CD4-positive, alpha-beta memory T cell (primary cell): ENCODE measurements at regions not wholly inside any gene's neighbourhood (a gene's known extent, or its start where the extent isn't known, plus 50 kb on each side); places are given as distances from the start of the nearest gene placed in this dataset.

Experiments
- CTCF ChIA-PET: fragments of 350-600 bp; sonication (Branson Sonifier 250); formaldehyde crosslinking; loops from one replicate; lab custom pipeline; 2021; ENCODE audit warnings: inconsistent platforms; ENCODE audit not compliant: partially characterized antibody; lab: Charles Lee
- POLR2A ChIA-PET: fragments of 350-600 bp; sonication (Branson Sonifier 250); formaldehyde crosslinking; loops from one replicate; lab custom pipeline; 2021; ENCODE audit not compliant: partially characterized antibody; lab: Charles Lee
- DNase-seq, 5 donors: peaks; one replicate each; pipeline versions ENCODE4 v3.0.0 to v3.0.0-alpha.2; 2020 to 2022; ENCODE audit warnings: mixed read lengths in 1 of 5
- H3K27ac ChIP-seq: one replicate; pipeline ENCODE4 v1.7.0; 2013; ENCODE audit warnings: low read depth, low read length
- H3K27me3 ChIP-seq: 2 replicates; pipeline ENCODE4 v1.7.0; 2013; ENCODE audit warnings: mild to moderate bottlenecking, low read length, moderate library complexity; ENCODE audit not compliant: insufficient read depth
- H3K36me3 ChIP-seq: 2 replicates; pipeline ENCODE4 v1.7.0; 2013; ENCODE audit warnings: mild to moderate bottlenecking, low read length, moderate library complexity; ENCODE audit not compliant: insufficient read depth
- H3K4me1 ChIP-seq: 2 replicates; pipeline ENCODE4 v1.7.0; 2013; ENCODE audit warnings: mild to moderate bottlenecking, low read length, moderate library complexity; ENCODE audit not compliant: insufficient read depth
- H3K4me3 ChIP-seq, 2 donors: one replicate each; pipeline ENCODE4 v1.7.0; 2013; ENCODE audit warnings: low read length in 2 of 2, mild to moderate bottlenecking in 1 of 2
- H3K9me3 ChIP-seq, 2 donors: one replicate each; pipeline ENCODE4 v1.7.0; 2013; ENCODE audit warnings: low read length in 2 of 2, control low read depth in 1 of 2; ENCODE audit not compliant: control insufficient read depth in 1 of 2
- H3K27ac Mint-ChIP-seq, 7 donors: one replicate each; pipeline ENCODE4 v1.8.0; 2020 to 2021; ENCODE audit warnings: mixed read lengths in 7 of 7, mild to moderate bottlenecking in 6 of 7, inconsistent platforms in 3 of 7, moderate library complexity in 3 of 7
- H3K27me3 Mint-ChIP-seq, 2 donors: one replicate each; pipeline ENCODE4 v1.8.0; 2020 to 2021; ENCODE audit warnings: mixed read lengths in 2 of 2
- H3K36me3 Mint-ChIP-seq, 2 donors: one replicate each; pipeline ENCODE4 v1.8.0; 2020 to 2021; ENCODE audit warnings: mixed read lengths in 2 of 2, inconsistent platforms in 1 of 2, mild to moderate bottlenecking in 1 of 2
- H3K4me1 Mint-ChIP-seq, 4 donors: one replicate each; pipeline ENCODE4 v1.8.0; 2020 to 2021; ENCODE audit warnings: mixed read lengths in 4 of 4, mild to moderate bottlenecking in 1 of 4
- H3K4me3 Mint-ChIP-seq, 8 donors: one replicate each; pipeline ENCODE4 v1.8.0; 2020 to 2021; ENCODE audit warnings: mixed read lengths in 8 of 8, mild to moderate bottlenecking in 7 of 8, moderate library complexity in 6 of 8, inconsistent platforms in 3 of 8
- H3K9me3 Mint-ChIP-seq, 8 donors: one replicate each; pipeline ENCODE4 v1.8.0; 2020 to 2021; ENCODE audit warnings: mixed read lengths in 8 of 8, mild to moderate bottlenecking in 5 of 8, inconsistent platforms in 3 of 8, moderate library complexity in 1 of 8
- intact Hi-C: fragments of 100-400 bp; cut with micrococcal nuclease; formaldehyde crosslinking; loops from one replicate; pipeline ENCODE4 v1.15.1; 2023

DNA sequence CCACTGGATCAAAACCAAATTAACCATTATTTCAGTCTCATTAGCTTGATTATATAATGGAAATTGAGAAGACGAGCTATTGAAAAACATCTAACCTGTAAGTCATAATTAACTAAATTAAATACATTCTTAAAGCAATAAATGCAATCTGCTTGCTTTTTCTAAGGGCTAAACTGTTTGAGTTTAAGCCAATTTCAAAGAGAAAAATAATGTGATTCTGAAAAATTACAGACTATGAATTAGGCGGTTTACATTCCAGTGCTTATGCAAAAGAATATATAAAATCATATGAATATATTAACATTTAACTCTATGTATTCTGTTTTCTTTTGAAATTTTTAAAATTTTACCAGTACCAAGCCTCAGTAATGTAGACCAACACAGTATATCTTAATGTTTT is 1349.4 kb downstream of the FSCB start:
- no peaks in the 10 kb centered on the region for H3K4me1 Mint-ChIP-seq
- no peak overlapping the region for H3K4me3 Mint-ChIP-seq
- no peaks in the 10 kb centered on the region for H3K9me3 ChIP-seq
- no peaks in the 10 kb centered on the region for H3K27me3 Mint-ChIP-seq
- no peak overlapping the region for H3K27ac Mint-ChIP-seq
- H3K36me3 ChIP-seq, result no peaks in the 10 kb centered on the region
- intact Hi-C loops, result no loop called here
- no peak overlapping the region for H3K4me3 ChIP-seq
- POLR2A ChIA-PET, result no interaction called here
- H3K36me3 Mint-ChIP-seq, result no peaks in the 10 kb centered on the region
- H3K27me3 ChIP-seq, result no peaks in the 10 kb centered on the region
- no peak overlapping the region for H3K27ac ChIP-seq
- no peaks in the 10 kb centered on the region for H3K4me1 ChIP-seq
- no peak for DNase-seq
- CTCF ChIA-PET, result no interaction called here
- H3K9me3 Mint-ChIP-seq, result peaks cover 0 to 23% (median 5%) of the 10 kb centered on the region in 8 donors

DNA sequence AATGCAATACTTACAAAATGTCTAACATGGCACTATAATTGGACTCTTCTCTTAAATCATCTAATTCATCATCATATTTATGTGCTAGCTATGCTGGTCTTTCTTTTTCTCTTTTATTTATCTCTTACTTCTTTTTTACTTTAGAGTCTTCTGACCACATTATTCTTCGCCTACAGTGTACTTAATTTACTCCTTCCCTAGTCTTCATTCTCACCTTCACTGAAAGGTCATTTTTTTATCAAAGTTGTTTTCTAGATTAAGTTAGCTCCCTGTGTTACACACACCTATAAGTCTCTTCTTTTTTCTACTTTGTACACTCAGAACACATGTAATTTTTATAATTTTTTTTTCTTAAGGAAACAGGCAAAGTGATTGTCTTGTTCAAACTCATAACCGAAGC is 1351.2 kb downstream of the FSCB start:
- Mint-ChIP-seq H3K36me3 (no peaks in the 10 kb centered on the region), H3K27me3 (no peaks in the 10 kb centered on the region), H3K27ac (no peak overlapping the region), H3K4me1 (no peaks in the 10 kb centered on the region), H3K9me3 (peaks cover 0 to 21% (median 5%) of the 10 kb centered on the region in 8 donors), H3K4me3 (no peak overlapping the region)
- H3K27ac ChIP-seq, result no peak overlapping the region
- ChIA-PET POLR2A (no interaction called here), CTCF (no interaction called here)
- H3K4me3 ChIP-seq, result no peak overlapping the region
- H3K36me3 ChIP-seq, result no peaks in the 10 kb centered on the region
- intact Hi-C loops, result no loop called here
- no peaks in the 10 kb centered on the region for H3K27me3 ChIP-seq
- DNase-seq, result no peak
- H3K9me3 ChIP-seq, result no peaks in the 10 kb centered on the region
- no peaks in the 10 kb centered on the region for H3K4me1 ChIP-seq

DNA sequence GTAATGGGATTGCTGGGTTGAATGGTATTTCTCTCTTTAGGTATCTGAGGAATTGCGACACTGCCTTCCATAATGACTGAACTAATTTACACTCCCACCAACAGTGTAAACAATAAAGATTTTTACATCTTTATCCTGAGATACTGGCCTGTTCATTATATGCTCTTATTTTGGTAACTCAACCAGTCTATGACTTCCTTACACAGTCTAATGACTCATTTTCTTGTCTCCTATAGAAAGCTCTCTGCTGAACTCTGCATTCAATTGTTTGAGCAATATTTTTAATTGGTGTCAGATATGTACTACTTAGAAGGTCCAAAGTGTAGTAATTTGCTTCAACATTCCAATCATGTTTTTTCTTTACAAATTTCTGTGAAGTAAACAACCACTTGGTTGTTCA is 1351.8 kb downstream of the FSCB start:
- no peaks in the 10 kb centered on the region for H3K36me3 Mint-ChIP-seq
- POLR2A ChIA-PET, result no interaction called here
- Histone ChIP-seq H3K9me3 (no peaks in the 10 kb centered on the region), H3K36me3 (no peaks in the 10 kb centered on the region), H3K4me3 (no peak overlapping the region), H3K4me1 (no peaks in the 10 kb centered on the region), H3K27ac (no peak overlapping the region), H3K27me3 (no peaks in the 10 kb centered on the region)
- CTCF ChIA-PET, result no interaction called here
- intact Hi-C loops, result no loop called here
- DNase-seq, result no peak
- no peaks in the 10 kb centered on the region for H3K4me1 Mint-ChIP-seq
- H3K27me3 Mint-ChIP-seq, result no peaks in the 10 kb centered on the region
- H3K4me3 Mint-ChIP-seq, result no peak overlapping the region
- no peak overlapping the region for H3K27ac Mint-ChIP-seq
- H3K9me3 Mint-ChIP-seq, result peaks cover 0 to 20% (median 5%) of the 10 kb centered on the region in 8 donors

DNA sequence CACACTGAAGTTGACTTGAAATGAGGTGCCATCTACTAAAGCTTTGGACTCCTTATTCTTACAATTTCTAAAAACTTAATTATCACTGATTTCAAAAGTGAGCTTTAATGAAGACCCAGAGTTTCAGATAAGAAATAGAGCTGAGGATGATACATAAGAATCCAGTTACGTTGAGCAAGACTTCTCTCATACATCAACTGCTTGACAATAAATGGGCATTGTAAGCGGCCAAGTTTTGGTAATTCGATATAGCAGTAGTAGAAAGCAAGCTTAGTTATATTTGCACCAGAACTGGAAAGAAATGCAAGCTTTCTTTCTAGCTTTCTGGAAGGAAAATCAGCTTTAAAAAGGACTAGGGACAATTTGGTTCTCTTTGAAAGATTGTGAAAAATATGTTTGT is 1359.6 kb downstream of the FSCB start:
- Histone ChIP-seq H3K27me3 (no peaks in the 10 kb centered on the region), H3K9me3 (no peaks in the 10 kb centered on the region), H3K36me3 (no peaks in the 10 kb centered on the region), H3K4me1 (no peaks in the 10 kb centered on the region), H3K27ac (no peak overlapping the region), H3K4me3 (no peak overlapping the region)
- CTCF ChIA-PET, result no interaction called here
- intact Hi-C loops, result no loop called here
- POLR2A ChIA-PET, result no interaction called here
- Mint-ChIP-seq H3K27me3 (no peaks in the 10 kb centered on the region), H3K27ac (no peak overlapping the region), H3K36me3 (no peaks in the 10 kb centered on the region), H3K9me3 (peaks cover 0 to 7% (median 3%) of the 10 kb centered on the region in 8 donors), H3K4me3 (no peak overlapping the region), H3K4me1 (no peaks in the 10 kb centered on the region)
- no peak for DNase-seq

DNA sequence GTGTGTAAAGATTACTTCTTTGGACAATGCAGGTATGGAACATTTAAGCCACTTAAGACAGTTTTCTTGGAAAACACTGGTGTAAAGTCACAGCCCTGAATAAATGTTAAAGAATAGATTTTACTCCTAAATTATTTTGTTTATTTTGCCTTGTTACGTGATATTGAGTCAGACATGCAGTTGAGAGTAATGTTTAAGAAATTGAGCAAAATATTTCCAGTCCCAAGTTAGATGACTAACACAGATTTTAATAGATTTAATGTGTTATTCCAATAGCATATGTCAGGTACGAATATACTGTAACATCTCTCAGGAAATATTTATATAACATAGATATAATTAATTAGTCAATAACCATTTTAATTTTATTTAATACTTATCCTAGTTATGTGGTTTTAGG is 1361.7 kb downstream of the FSCB start:
- Histone ChIP-seq H3K27me3 (no peaks in the 10 kb centered on the region), H3K9me3 (no peaks in the 10 kb centered on the region), H3K4me3 (no peak overlapping the region), H3K4me1 (no peaks in the 10 kb centered on the region), H3K36me3 (no peaks in the 10 kb centered on the region), H3K27ac (no peak overlapping the region)
- intact Hi-C loops, result no loop called here
- no peak for DNase-seq
- peaks cover 0 to 7% (median 3%) of the 10 kb centered on the region in 8 donors for H3K9me3 Mint-ChIP-seq
- no peaks in the 10 kb centered on the region for H3K4me1 Mint-ChIP-seq
- H3K27ac Mint-ChIP-seq, result no peak overlapping the region
- no peaks in the 10 kb centered on the region for H3K27me3 Mint-ChIP-seq
- ChIA-PET CTCF (no interaction called here), POLR2A (no interaction called here)
- no peak overlapping the region for H3K4me3 Mint-ChIP-seq
- no peaks in the 10 kb centered on the region for H3K36me3 Mint-ChIP-seq

DNA sequence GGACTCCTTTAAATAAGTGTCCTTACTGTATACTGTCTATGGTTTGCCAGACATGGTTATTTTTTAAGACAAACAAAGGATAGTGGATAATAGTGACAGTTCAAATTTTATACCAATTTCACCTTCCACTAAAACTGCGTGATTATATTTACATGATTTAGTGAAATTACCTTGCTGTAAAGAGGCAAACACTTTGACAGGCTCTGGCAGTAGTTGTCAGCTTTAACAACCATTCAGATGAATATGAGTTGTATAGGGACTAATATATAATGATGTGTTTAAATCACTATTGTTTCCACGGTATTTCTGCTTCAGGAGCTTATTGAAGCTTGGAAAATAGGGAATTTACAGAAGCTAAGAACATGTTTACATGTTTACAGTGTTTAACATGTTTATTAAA is 1364.0 kb downstream of the FSCB start:
- ChIA-PET CTCF (no interaction called here), POLR2A (no interaction called here)
- Histone ChIP-seq H3K4me3 (no peak overlapping the region), H3K9me3 (no peaks in the 10 kb centered on the region), H3K27me3 (no peaks in the 10 kb centered on the region), H3K36me3 (no peaks in the 10 kb centered on the region), H3K4me1 (no peaks in the 10 kb centered on the region), H3K27ac (no peak overlapping the region)
- no peak overlapping the region for H3K4me3 Mint-ChIP-seq
- no peaks in the 10 kb centered on the region for H3K27me3 Mint-ChIP-seq
- H3K4me1 Mint-ChIP-seq, result no peaks in the 10 kb centered on the region
- H3K36me3 Mint-ChIP-seq, result no peaks in the 10 kb centered on the region
- intact Hi-C loops, result no loop called here
- H3K9me3 Mint-ChIP-seq, result peaks cover 0 to 7% (median 5%) of the 10 kb centered on the region in 8 donors
- DNase-seq, result no peak
- no peak overlapping the region for H3K27ac Mint-ChIP-seq

DNA sequence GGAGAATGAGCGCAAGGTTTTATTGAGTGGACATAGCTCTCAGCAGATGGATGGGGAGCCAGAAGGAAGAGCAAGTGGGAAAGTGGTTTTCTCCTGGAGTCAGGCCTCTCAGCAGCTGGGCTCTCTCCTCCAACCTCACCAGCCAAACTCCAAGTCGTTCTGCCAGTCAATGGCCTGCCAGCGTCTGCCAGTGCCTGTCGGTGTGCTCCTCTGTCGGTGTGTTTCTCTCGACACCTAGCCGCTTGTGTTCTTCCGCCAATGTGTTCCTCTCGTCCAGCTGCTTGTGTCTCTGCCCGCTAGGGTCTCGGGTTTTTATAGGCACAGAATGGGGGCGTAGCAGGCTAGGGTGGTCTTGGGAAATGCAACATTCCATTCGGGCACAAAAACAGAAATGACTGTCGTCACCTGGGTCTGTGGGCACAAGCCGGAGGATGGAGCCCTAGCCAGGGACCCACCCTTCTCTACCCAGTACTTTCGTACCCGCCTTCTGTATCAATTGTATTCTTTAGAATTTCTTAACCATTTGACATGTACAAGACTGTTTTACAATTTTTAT is 1365.4 kb downstream of the FSCB start:
- intact Hi-C loops, result no loop called here
- no peaks in the 10 kb centered on the region for H3K36me3 ChIP-seq
- H3K36me3 Mint-ChIP-seq, result no peaks in the 10 kb centered on the region
- H3K4me3 ChIP-seq, result no peak overlapping the region
- H3K27ac Mint-ChIP-seq, result no peak overlapping the region
- H3K9me3 ChIP-seq, result no peaks in the 10 kb centered on the region
- ChIA-PET CTCF (no interaction called here), POLR2A (no interaction called here)
- H3K27me3 Mint-ChIP-seq, result no peaks in the 10 kb centered on the region
- peak in 1 of 5 donors; percentile 25 for DNase-seq
- no peaks in the 10 kb centered on the region for H3K4me1 Mint-ChIP-seq
- no peaks in the 10 kb centered on the region for H3K4me1 ChIP-seq
- no peak overlapping the region for H3K4me3 Mint-ChIP-seq
- no peaks in the 10 kb centered on the region for H3K27me3 ChIP-seq
- peaks cover 0 to 8% (median 4%) of the 10 kb centered on the region in 8 donors for H3K9me3 Mint-ChIP-seq
- H3K27ac ChIP-seq, result no peak overlapping the region

DNA sequence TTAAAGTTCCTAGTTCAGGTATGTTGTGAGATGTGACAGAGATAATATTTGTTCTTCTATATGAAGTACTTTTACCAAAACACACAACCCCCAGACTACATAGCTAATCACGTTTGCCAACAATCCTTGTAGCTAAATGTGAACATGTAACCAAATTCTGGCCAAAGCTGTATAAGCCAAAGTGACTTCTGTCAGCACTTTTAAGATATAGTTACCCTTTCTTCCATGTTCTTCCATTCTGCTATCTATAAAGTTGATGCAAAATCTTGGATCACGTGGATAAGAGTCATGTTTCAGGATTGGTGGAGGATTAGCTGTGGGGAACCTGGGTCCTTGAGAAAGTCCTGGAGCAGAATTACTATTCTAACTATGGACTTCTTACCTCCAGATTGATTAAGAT is 1366.6 kb downstream of the FSCB start:
- Histone ChIP-seq H3K9me3 (no peaks in the 10 kb centered on the region), H3K4me3 (no peak overlapping the region), H3K27ac (no peak overlapping the region), H3K27me3 (no peaks in the 10 kb centered on the region), H3K4me1 (no peaks in the 10 kb centered on the region), H3K36me3 (no peaks in the 10 kb centered on the region)
- H3K9me3 Mint-ChIP-seq, result peaks cover 0 to 10% (median 7%) of the 10 kb centered on the region in 8 donors
- no peak for DNase-seq
- ChIA-PET POLR2A (no interaction called here), CTCF (no interaction called here)
- H3K27me3 Mint-ChIP-seq, result no peaks in the 10 kb centered on the region
- no peaks in the 10 kb centered on the region for H3K36me3 Mint-ChIP-seq
- no peak overlapping the region for H3K27ac Mint-ChIP-seq
- H3K4me3 Mint-ChIP-seq, result no peak overlapping the region
- no peaks in the 10 kb centered on the region for H3K4me1 Mint-ChIP-seq
- intact Hi-C loops, result no loop called here
